ENCODE measurements at regions not wholly inside any gene's neighbourhood (a gene's known extent, or its start where the extent isn't known, plus 50 kb on each side); places are given as distances from the start of the nearest gene placed in this dataset.
"Not testable (repeated sequence)": the region's sequence is repeated elsewhere in the genome, so short reads cannot be mapped to it uniquely, and the experiment has no call there.

- no peak for TF ChIP-seq CTCF (IDR thresholded peaks at IDR 0.05; ENCODE audit: borderline replicate concordance, insufficient read depth, low read depth, low read length)
- no peak overlapping the region for H3K4me3 ChIP-seq (ENCODE audit: low read depth, low read length)
Observed at GRCh38 chr2:95719473-95720060, 127.8 kb downstream of the TRIM43 start.

- no peak for TF ChIP-seq CTCF (IDR thresholded peaks at IDR 0.05; ENCODE audit: borderline replicate concordance, insufficient read depth, low read depth, low read length)
- no peak overlapping the region for H3K4me3 ChIP-seq (ENCODE audit: low read depth, low read length)
Observed at GRCh38 chr2:95721726-95722125, 129.9 kb downstream of the TRIM43 start.

- H3K4me3 ChIP-seq (ENCODE audit: low read depth, low read length) = no peak overlapping the region
- TF ChIP-seq CTCF (IDR thresholded peaks at IDR 0.05; ENCODE audit: borderline replicate concordance, insufficient read depth, low read depth, low read length) = no peak
Observed at GRCh38 chr2:95722131-95722697, 130.4 kb downstream of the TRIM43 start.

- not testable (repeated sequence) for H3K4me3 ChIP-seq (ENCODE audit: low read depth, low read length)
Observed at GRCh38 chr2:95723627-95724210, 131.9 kb downstream of the TRIM43 start.

- not testable (repeated sequence) for H3K4me3 ChIP-seq (ENCODE audit: low read depth, low read length)
Observed at GRCh38 chr2:95725191-95725590, 133.4 kb downstream of the TRIM43 start.

- not testable (repeated sequence) for H3K4me3 ChIP-seq (ENCODE audit: low read depth, low read length)
Observed at GRCh38 chr2:95725677-95726076, 133.9 kb downstream of the TRIM43 start.

- not testable (repeated sequence) for H3K4me3 ChIP-seq (ENCODE audit: low read depth, low read length)
Observed at GRCh38 chr2:95727420-95727819, 135.6 kb downstream of the TRIM43 start.

- H3K4me3 ChIP-seq (ENCODE audit: low read depth, low read length) = no peak overlapping the region
- TF ChIP-seq CTCF (IDR thresholded peaks at IDR 0.05; ENCODE audit: borderline replicate concordance, insufficient read depth, low read depth, low read length) = peak; percentile 53
Observed at GRCh38 chr2:95728878-95729596, 137.2 kb downstream of the TRIM43 start.

- no peak for TF ChIP-seq CTCF (IDR thresholded peaks at IDR 0.05; ENCODE audit: borderline replicate concordance, insufficient read depth, low read depth, low read length)
- H3K4me3 ChIP-seq (ENCODE audit: low read depth, low read length) = no peak overlapping the region
Observed at GRCh38 chr2:95729597-95729955, 137.8 kb downstream of the TRIM43 start.

All from GM12875 (cell line).